Activated T-cell treated with anti-CD3 and anti-CD28 coated beads, Interleukin-2, amount 50 U/mL, for 48 hours (primary cell): ENCODE measurements at regions not wholly inside any gene's neighbourhood (a gene's known extent, or its start where the extent isn't known, plus 50 kb on each side); places are given as distances from the start of the nearest gene placed in this dataset.

Experiments
- DNase-seq, 2 experiments: peaks; one replicate each; pipeline ENCODE4 v3.0.0-alpha.2; 2020

- no peak for DNase-seq
Observed at GRCh38 chr1:17877316-17877715, 122.2 kb downstream of the ACTL8 start.

- no peak for DNase-seq
Observed at GRCh38 chr1:17877896-17878295, 122.8 kb downstream of the ACTL8 start.

DNA sequence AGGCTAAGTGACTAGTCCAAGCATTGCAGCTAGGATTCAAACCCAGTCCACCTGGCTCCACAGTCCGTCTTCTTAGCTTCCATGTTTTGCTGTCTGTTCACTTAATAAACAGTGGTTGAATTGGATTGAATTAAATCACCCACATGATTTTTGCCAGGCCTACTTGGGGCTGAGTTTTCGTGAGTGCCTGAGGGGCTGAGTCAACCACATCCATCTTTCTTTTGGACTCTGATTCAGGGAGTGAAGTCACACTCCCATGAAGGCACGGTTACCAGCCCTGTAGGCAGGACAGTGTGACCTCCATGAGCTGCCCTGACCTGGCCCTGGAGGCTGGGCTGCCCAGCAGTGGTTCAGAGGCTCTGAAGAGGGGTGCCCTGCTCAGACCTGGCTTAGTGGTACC lies 123.7 kb downstream of the ACTL8 start:
- no peak for DNase-seq

DNA sequence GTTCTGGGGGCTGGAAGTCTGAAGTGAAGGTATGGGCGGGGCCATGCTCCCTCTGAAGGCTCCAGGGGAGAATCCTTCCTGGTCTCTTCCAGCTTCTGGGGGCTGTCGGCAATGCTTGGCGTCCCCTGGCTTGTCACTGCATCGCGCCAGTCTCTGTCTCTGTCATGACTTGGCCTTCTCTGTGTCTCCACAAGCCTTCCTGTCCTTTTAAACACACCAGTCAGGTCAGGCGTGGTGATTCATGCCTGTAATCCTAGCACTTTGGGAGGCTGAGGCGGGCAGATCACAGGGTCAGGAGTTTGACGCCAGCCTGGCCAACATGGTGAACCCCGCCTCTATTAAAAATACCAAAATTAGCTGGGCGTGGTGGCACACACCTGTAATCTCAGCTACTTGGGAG lies 125.3 kb downstream of the ACTL8 start:
- no peak for DNase-seq

DNA sequence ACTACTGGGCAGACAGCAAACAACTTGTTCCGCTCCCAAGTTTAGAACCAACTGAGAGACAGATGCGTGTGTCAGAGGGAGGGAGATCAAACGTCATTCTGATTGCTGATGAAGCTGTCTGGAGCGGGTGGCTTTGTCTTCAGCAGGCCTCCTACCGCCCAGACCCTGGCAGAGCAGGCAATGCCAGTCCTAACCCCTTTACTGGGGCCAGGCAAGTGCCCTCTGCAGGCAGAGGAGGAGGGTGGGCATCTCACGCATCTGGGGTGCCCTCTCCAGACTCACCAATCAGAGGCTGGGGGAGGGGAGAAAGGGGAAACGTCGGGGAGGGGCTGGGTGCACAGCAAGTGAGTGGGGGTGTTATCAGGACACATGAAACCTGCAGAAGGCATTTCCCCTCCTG lies 126.6 kb downstream of the ACTL8 start:
- no peak for DNase-seq

- no peak for DNase-seq
Observed at GRCh38 chr1:17883136-17883535, 128.0 kb downstream of the ACTL8 start.

GRCh38 chr1:17883662-17884395 lies 128.7 kb downstream of the ACTL8 start:
- no peak for DNase-seq

GRCh38 chr1:17885663-17886320 lies 130.7 kb downstream of the ACTL8 start:
- no peak for DNase-seq

DNA sequence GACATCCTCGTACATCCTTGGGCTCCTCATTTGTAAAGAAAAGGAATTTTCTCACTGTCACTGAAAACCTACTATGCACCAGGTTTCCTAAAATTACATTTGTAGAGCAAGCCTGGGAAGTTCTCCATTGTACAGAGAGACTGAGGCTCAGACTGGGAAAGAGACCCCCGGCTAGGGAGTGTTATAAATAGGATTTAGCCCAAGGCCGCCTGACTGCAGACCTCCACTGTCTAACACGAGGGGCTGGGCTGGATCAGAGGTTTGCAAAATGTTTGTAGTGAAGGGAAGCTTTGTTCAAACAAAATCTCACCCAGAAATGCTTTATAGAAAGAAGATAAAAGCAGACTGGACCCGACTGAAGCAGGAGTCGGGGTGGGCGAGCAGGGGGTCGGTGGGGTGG lies 131.3 kb downstream of the ACTL8 start:
- DNase-seq = no peak

DNA sequence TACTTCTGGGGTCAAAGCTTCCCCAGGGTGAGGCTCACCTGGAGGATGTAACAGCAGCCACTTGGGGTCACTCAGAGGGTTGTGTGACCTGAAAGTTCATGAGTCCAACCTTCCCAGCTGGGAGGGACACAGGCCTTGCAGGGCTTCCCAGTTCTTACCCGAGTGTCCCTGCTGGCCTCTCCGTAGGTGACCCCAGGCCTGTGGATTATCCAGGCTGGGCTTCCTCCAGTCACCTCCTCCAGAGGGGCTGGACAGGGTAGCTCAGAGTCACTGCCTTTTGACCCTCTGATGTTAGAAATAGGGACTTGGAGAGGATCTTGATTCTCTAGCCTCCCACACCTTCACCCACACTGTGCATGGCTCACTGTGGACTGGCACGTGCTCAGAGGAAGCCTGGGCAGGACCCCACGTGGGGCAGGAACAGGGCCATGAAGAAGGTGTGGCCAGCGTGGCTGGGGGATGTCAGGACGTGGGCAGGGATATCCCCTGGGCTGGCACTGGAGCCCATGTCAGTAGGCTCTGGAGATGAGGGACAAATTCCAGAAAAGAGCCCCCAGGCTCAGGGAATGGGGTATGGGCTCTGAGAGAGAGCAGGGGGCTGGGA lies 131.8 kb downstream of the ACTL8 start:
- no peak for DNase-seq

- no peak for DNase-seq
Observed at GRCh38 chr1:17887661-17888371, 132.7 kb downstream of the ACTL8 start.

- DNase-seq = no peak
Observed at GRCh38 chr1:17890056-17890814, 135.1 kb downstream of the ACTL8 start.

DNA sequence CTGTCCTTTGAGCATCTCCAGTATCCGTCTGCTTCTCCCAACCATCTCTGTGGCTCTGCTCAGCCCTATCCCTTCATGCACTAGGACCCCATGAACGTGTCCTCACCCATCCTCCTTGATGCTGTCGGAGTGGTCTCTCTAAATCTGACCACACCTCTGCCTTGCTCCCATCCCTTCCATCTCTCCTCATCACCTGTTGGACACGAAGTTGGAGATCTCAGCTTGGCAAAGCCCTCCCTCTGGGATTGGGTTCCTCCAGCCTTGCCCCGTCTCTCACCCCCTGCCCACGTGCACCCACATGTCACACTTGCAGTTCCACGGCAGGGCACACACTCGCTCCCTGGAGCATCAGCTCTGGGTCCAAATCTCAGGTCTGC lies 135.7 kb downstream of the ACTL8 start:
- DNase-seq = no peak

GRCh38 chr1:17891205-17892110 lies 136.3 kb downstream of the ACTL8 start:
- DNase-seq = no peak

DNA sequence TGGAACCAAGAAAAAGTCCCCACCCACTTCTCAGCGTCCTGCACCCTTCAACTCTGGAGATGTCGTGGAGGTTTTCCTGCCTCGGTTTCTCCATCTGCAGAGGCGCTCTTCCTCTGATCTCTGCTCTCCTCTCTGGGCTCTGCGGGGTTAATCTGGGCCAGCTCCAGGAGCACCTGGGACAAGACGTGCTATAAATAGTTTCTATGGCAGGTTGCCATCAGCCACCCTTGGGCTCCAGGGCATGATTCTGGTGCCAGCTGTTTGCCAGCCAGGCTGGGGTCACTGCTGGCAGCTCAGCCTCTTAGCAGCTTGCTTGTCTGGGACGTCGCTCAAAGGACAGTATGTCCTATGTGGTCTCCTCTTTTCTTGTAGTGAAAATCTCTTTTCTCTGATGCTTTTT lies 137.1 kb downstream of the ACTL8 start:
- DNase-seq = no peak

DNA sequence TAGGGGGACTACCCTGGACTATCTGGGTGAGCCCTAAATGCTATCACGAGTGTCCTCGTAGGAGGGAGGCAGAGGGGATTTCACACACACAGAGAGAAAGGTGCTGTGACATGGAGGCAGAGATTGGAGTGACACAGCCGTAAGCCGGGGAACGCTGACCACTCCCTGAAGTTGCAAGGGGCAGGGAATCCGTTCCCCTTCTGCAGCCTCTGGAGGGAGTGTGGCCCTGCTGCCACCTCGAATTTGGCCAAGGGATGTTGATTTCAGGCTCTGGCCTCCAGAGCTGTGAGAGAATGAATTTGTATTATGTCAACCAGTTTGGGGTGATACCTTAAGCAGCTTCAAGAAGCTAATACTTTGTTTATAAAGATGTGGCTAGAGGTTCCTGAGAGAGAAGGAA lies 137.7 kb downstream of the ACTL8 start:
- DNase-seq = no peak

DNA sequence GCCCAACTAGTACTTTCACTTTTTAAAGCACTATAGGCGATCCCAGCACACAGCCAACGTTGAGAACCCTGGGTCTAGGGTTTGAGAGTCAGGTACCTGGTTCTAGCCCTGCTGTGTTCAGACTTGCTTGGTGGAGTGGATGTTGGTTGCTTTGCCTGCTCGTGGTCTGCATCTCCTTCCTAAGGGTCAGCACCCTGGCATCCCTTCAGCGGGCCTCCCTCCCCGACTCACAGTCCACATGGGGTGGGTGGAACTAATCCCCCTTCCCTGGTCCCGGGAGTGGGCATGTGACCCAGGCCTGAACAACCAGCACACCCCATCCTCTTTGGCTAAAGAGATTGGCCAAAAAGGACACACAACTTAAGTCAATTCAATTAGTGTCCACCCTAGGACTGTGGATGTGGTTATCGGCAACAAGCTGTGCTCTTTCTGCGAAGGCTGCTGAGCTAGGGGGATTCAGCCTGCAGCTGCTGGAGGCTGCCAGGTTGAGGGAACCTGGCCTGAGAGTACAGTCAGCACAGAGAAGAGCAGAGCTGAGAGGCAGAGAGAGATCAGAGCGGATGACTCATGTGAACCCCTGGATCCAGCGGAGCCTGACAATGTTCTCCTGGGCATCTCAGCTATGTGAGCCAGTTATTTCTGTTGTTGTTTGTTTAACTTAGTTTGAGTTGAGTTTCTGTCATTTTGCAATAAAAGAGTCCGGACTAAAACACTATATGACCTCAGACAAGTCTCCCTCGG lies 138.9 kb downstream of the ACTL8 start:
- DNase-seq = no peak

GRCh38 chr1:17895401-17895800 lies 140.3 kb downstream of the ACTL8 start:
- DNase-seq = no peak

- no peak for DNase-seq
Observed at GRCh38 chr1:17895986-17896385, 140.9 kb downstream of the ACTL8 start.

DNA sequence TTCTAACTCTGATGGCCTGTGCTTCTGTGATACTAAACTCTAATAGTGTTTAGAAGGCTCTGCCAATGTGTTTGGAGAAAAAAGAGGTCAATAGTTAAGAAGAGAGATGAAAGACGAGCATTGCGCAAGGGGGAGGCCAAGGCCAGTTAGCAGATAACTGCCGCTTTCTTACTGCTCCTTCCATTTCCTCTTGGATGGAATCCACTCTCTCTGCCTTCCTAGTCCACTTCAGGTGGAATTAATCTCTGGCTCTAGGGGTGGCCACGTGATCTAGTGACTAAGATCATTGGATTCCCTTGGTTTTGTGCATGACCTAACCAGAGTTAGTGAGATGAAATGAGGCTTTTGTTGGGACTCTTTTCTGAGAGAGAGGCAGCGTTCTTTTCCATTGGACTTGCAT lies 148.3 kb downstream of the ACTL8 start:
- no peak for DNase-seq

DNA sequence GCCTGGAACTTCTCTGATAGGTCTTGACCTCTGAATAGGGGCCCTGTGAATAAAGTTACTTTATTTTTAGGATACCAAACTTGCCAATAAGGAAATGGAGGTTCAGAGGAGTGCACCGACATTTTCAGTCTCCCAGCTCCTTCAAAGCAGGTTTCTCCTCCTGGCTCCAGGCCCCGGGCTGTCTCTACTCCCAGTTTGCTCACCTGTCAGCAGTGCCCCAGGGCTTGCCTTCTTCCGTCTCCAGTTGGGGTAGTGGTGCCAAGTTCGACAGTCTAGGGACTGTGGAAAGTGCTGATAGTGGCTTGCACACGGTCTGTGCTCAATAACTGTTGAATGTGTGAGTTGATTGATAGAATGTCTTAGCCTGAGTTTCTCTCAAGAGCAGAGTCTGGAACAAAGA lies 149.2 kb downstream of the ACTL8 start:
- DNase-seq = no peak
